HepG2 (cell line): ENCODE measurements at regions not wholly inside any gene's neighbourhood (a gene's known extent, or its start where the extent isn't known, plus 50 kb on each side); places are given as distances from the start of the nearest gene placed in this dataset.

ENCODE experiments used
- ATAC-seq: fragments of 200-7000 bp; cut with Tn5 transposase; 3 replicates; pipeline ENCODE4 v1.9.1; 2020; ENCODE audit warnings: mild to moderate bottlenecking, moderate library complexity
- BruUV-seq: library from RNA; stranded (reverse); fragments of 400-500 nt; replicated peaks from 2 replicates; lab custom pipeline; 2021; lab: Mats Ljungman, UMichigan
- CTCF ChIA-PET: fragments of 300-600 bp; formaldehyde crosslinking; extraction: SDS; loops from one replicate; lab custom pipeline; 2021; ENCODE audit warnings: low total read pairs, inconsistent platforms, low intra/inter-chr PET ratio; lab: Yijun Ruan, JAX
- POLR2A ChIA-PET: fragments of 350-600 bp; sonication (Branson Sonifier 250); formaldehyde crosslinking; loops from one replicate; lab custom pipeline; 2020; ENCODE audit warnings: antibody characterized with exemption, inconsistent platforms; lab: Yijun Ruan, JAX
- DNase-seq: peaks from one replicate; pipeline ENCODE4 v3.0.0-alpha.2; 2015; ENCODE audit warnings: low spot score
- FAIRE-seq: peaks from 3 replicates; lab custom pipeline; 2011; peaks lifted over from hg19 to GRCh38; lab: Jason Lieb, UNC
- H2AFZ ChIP-seq: one replicate; pipeline ENCODE4 v1.6.1; 2011; ENCODE audit warnings: low read length, inconsistent platforms
- H3K27ac ChIP-seq: fragments of 300-600 bp; 3 replicates; pipeline ENCODE4 v1.8.0; 2011; ENCODE audit warnings: mixed run types, mild to moderate bottlenecking, mixed read lengths, low read length, inconsistent platforms; ENCODE audit not compliant: insufficient read depth; ENCODE audit errors: extremely low read length
- H3K27me3 ChIP-seq, 2 experiments: fragments of 200-600 bp in 1 of 2; 2 replicates in 1 of 2; 3 replicates in 1 of 2; pipeline versions ENCODE4 v1.6.0 to v1.8.0; 2011; ENCODE audit warnings: low read length in 2 of 2, mild to moderate bottlenecking in 2 of 2, moderate library complexity in 2 of 2, inconsistent platforms in 1 of 2; ENCODE audit not compliant: insufficient read depth in 2 of 2, control insufficient read depth in 1 of 2
- H3K36me3 ChIP-seq, 2 experiments: fragments of 200-600 bp in 1 of 2; replicated peaks in 1 of 2; 2 replicates in 1 of 2; 3 replicates in 1 of 2; pipeline versions ENCODE4 v1.5.1 to v1.8.0; 2011; ENCODE audit warnings: low read length in 2 of 2, inconsistent platforms in 1 of 2; ENCODE audit not compliant: insufficient read depth in 2 of 2, control insufficient read depth in 1 of 2
- H3K4me1 ChIP-seq: 2 replicates; pipeline ENCODE4 v1.5.1; 2012; ENCODE audit warnings: low read length, inconsistent platforms; ENCODE audit not compliant: insufficient read depth
- H3K4me2 ChIP-seq: 2 replicates; pipeline ENCODE4 v1.6.0; 2011; ENCODE audit warnings: low read depth, low read length, inconsistent platforms
- H3K4me3 ChIP-seq, 3 experiments: fragments of 200-600 bp in 1 of 3; sonication (generic), shearing (Covaris generic) in 1 of 3; replicated peaks in 1 of 3; 2 replicates each; pipeline ENCODE4 v1.5.1; 2011 to 2016; ENCODE audit warnings: low read length in 3 of 3, inconsistent platforms in 2 of 3, low read depth in 2 of 3, mild to moderate bottlenecking in 2 of 3, control low read depth in 1 of 3, mixed read lengths in 1 of 3; ENCODE audit not compliant: insufficient read depth in 1 of 3
- H3K79me2 ChIP-seq: one replicate; pipeline ENCODE4 v1.6.1; 2011; ENCODE audit warnings: low read length, inconsistent platforms; ENCODE audit not compliant: insufficient read depth
- H3K9ac ChIP-seq: 2 replicates; pipeline ENCODE4 v1.6.0; 2011; ENCODE audit warnings: mild to moderate bottlenecking, low read depth, low read length, inconsistent platforms; ENCODE audit not compliant: insufficient read depth
- H3K9me3 ChIP-seq: 2 replicates; pipeline ENCODE4 v1.5.1; 2012; ENCODE audit warnings: mild to moderate bottlenecking, low read length
- H4K20me1 ChIP-seq: 2 replicates; pipeline ENCODE4 v1.6.0; 2011; ENCODE audit warnings: inconsistent platforms, mild to moderate bottlenecking, low read length, moderate library complexity; ENCODE audit not compliant: insufficient read depth
- CHD4 ChIP-seq: fragments of 200-600 bp; sonication (generic); IDR thresholded peaks from 2 replicates; pipeline ENCODE4 v1.7.0; 2017; ENCODE audit warnings: mild to moderate bottlenecking, low read length, borderline replicate concordance
- CREBL2 ChIP-seq: sonication (generic); formaldehyde crosslinking; IDR thresholded peaks from 2 replicates; pipeline ENCODE4 v1.8.1; 2023; ENCODE audit warnings: missing genetic modification reagents, mild to moderate bottlenecking, borderline replicate concordance
- DPF2 ChIP-seq: sonication (generic); formaldehyde crosslinking; IDR thresholded peaks from 2 replicates; pipeline ENCODE4 v1.4.0; 2020; ENCODE audit warnings: mild to moderate bottlenecking, low read depth, missing genetic modification reagents, borderline replicate concordance
- FOSL1 ChIP-seq: sonication (generic); formaldehyde crosslinking; IDR thresholded peaks from 2 replicates; pipeline ENCODE4 v1.9.0; 2021; ENCODE audit warnings: missing genetic modification reagents, borderline replicate concordance
- GMEB1 ChIP-seq: sonication (generic); formaldehyde crosslinking; IDR thresholded peaks from 2 replicates; pipeline ENCODE4 v1.5.1; 2020; ENCODE audit warnings: missing genetic modification reagents, mild to moderate bottlenecking, borderline replicate concordance
- JDP2 ChIP-seq: sonication (generic); formaldehyde crosslinking; IDR thresholded peaks from 2 replicates; pipeline ENCODE4 v1.8.1; 2022; ENCODE audit warnings: missing genetic modification reagents, borderline replicate concordance
- MED1 ChIP-seq: sonication (generic); formaldehyde crosslinking; IDR thresholded peaks from 2 replicates; pipeline ENCODE4 v1.4.0; 2020; ENCODE audit warnings: missing genetic modification reagents
- MTA3 ChIP-seq: sonication (generic); formaldehyde crosslinking; IDR thresholded peaks from 2 replicates; pipeline ENCODE4 v1.4.0; 2020; ENCODE audit warnings: missing genetic modification reagents
- NFIB ChIP-seq: sonication (generic); formaldehyde crosslinking; IDR thresholded peaks from 2 replicates; pipeline ENCODE4 v1.9.0; 2021; ENCODE audit warnings: missing genetic modification reagents, mild to moderate bottlenecking, borderline replicate concordance
- SOX6 ChIP-seq, 2 experiments: fragments of 450-650 bp in 1 of 2; sonication (generic) in 1 of 2; formaldehyde crosslinking in 1 of 2; IDR thresholded peaks; 2 replicates each; pipeline versions ENCODE4 v1.4.0 to v1.6.1; 2017 to 2020; ENCODE audit warnings: antibody characterized with exemption in 1 of 2, mild to moderate bottlenecking in 1 of 2, missing genetic modification reagents in 1 of 2
- USF2 ChIP-seq, 2 experiments: sonication (generic) in 1 of 2; formaldehyde crosslinking in 1 of 2; IDR thresholded peaks; 2 replicates each; pipeline versions ENCODE4 v1.5.1 to v1.6.1; 2011 to 2020; ENCODE audit warnings: borderline replicate concordance in 1 of 2, low read depth in 1 of 2, low read length in 1 of 2, mild to moderate bottlenecking in 1 of 2, missing genetic modification reagents in 1 of 2, moderate library complexity in 1 of 2
- ZFAT ChIP-seq: sonication (generic); formaldehyde crosslinking; conservative IDR thresholded peaks from 2 replicates; pipeline ENCODE4 v1.8.1; 2023; ENCODE audit warnings: missing genetic modification reagents, inconsistent platforms
- ZFX ChIP-seq: sonication (generic); formaldehyde crosslinking; IDR thresholded peaks from 2 replicates; pipeline ENCODE4 v1.4.0; 2020; ENCODE audit warnings: mild to moderate bottlenecking, low read depth, missing genetic modification reagents, moderate library complexity
- ZKSCAN5 ChIP-seq: sonication (generic); formaldehyde crosslinking; IDR thresholded peaks from 2 replicates; pipeline ENCODE4 v1.5.1; 2020; ENCODE audit warnings: mild to moderate bottlenecking, missing genetic modification reagents
- ZNF441 ChIP-seq: sonication (generic); formaldehyde crosslinking; IDR thresholded peaks from 2 replicates; pipeline ENCODE4 v1.7.0; 2021; ENCODE audit warnings: missing genetic modification reagents, borderline replicate concordance
- ZNF549 ChIP-seq: sonication (generic); formaldehyde crosslinking; IDR thresholded peaks from 2 replicates; pipeline ENCODE4 v1.5.0; 2020; ENCODE audit warnings: missing genetic modification reagents
- ZNF577 ChIP-seq: sonication (generic); formaldehyde crosslinking; IDR thresholded peaks from 2 replicates; pipeline ENCODE4 v1.4.0; 2020; ENCODE audit warnings: mild to moderate bottlenecking, low read depth, missing genetic modification reagents, borderline replicate concordance
- ZNF746 ChIP-seq: sonication (generic); formaldehyde crosslinking; IDR thresholded peaks from 2 replicates; pipeline ENCODE4 v1.8.0; 2022; ENCODE audit warnings: mild to moderate bottlenecking, missing genetic modification reagents
- WGBS: methylation state at CpG from one replicate; pipeline ENCODE4 v1.1.6; 2017; ENCODE audit warnings: low lambda C conversion rate; 5-methylcytosine and 5-hydroxymethylcytosine counted together
- in situ Hi-C: cut with HindIII; loops from 2 replicates; pipeline ENCODE4 v1.10.0; 2017; ENCODE audit warnings: low pct_unique_long_range_greater_than_20kb; ENCODE audit not compliant: extremely low pct_ligation_motif_present
- intact Hi-C: fragments of 100-400 bp; cut with micrococcal nuclease; formaldehyde crosslinking; loops from one replicate; pipeline ENCODE4 v1.10.0; 2022; ENCODE audit not compliant: unreplicated experiment
- TF ChIP-seq, protein P1 (sequence below): sonication (generic); formaldehyde crosslinking; IDR thresholded peaks from 2 replicates; pipeline ENCODE4 v1.8.0; 2022; ENCODE audit warnings: mild to moderate bottlenecking, missing genetic modification reagents, moderate library complexity

DNA sequence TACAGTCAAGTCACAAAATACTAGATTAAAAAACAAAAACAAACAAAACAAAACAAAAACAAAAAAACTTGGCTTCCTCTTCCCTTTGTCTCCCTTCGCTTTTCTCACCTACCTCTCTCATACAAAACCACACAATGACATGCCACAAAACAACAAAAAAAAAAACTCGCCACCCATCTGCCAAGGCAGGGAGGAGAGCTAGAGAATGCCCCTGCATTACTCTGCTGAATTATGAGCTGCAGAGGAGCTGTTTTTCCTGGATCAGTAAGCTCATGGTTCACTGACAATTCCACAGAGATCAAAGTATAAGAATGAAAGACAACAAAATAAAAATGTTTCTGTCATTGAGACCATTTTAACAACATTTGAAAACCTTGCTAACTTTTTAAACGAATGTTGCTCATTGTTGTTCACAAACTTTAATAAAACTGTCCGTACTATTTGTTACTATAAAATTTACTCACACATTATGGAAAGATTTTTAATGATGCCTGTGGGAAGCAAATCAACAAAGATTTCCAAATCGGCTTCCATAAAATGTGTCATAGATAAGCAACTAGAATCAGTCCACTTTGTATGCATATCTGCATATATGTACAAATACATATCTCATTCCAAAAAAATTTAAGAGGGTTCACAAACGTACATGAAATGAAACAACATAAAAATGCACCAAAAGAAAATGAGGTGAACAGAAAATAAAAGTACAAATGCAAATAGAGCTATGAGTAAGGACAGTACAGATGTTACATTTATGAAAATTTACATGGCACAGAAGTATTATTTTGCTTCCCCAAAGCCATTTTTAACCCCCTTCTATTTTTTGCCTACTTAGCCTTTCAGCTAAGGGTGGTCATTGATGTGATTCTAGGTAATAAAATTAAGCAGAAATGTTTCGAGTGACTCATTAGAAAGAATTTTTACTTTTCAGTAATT is 252.4 kb upstream of the FAT4 start:
- POLR2A ChIA-PET = no interaction called here

More for the DNA sequence above, 252.4 kb upstream of the FAT4 start:
- Histone ChIP-seq H3K4me3 (no peak overlapping the region), H3K9me3 (no peaks in the 10 kb centered on the region), H2AFZ (no peak overlapping the region), H3K36me3 (no peaks in the 10 kb centered on the region), H3K79me2 (no peaks in the 10 kb centered on the region), H3K4me2 (no peak overlapping the region), H3K9ac (no peak overlapping the region), H3K27ac (no peak overlapping the region), H3K27me3 (no peaks in the 10 kb centered on the region), H3K4me1 (no peaks in the 10 kb centered on the region), H4K20me1 (no peaks in the 10 kb centered on the region)
- ATAC-seq (no peak), DNase-seq (no peak), FAIRE-seq (no peak)
- WGBS = 6% methylated on average over 7 of the region's 7 CpGs
- in situ Hi-C loops (no loop called here), intact Hi-C loops (no loop called here)
- CTCF ChIA-PET = no interaction called here
- no TSS peak for BruUV-seq
- no peak for TF ChIP-seq ZNF577 (CRISPR knock-in tag)
- TF ChIP-seq ZFAT = no peak
- TF ChIP-seq ZFX = no peak
- no peak for TF ChIP-seq CREBL2 (CRISPR knock-in tag)
- TF ChIP-seq MTA3 (CRISPR knock-in tag) = no peak
- TF ChIP-seq DPF2 (CRISPR knock-in tag) = no peak
- TF ChIP-seq JDP2 (CRISPR knock-in tag) = no peak
- TF ChIP-seq ZKSCAN5 (CRISPR knock-in tag) = no peak
- no peak for TF ChIP-seq MED1 (CRISPR knock-in tag)
- TF ChIP-seq USF2 (IDR thresholded peaks at IDR 0.05; ENCODE audit: low read depth, low read length) = no peak
- no peak for TF ChIP-seq USF2 (CRISPR knock-in tag; IDR thresholded peaks at IDR 0.05; ENCODE audit: borderline replicate concordance)
- no peak for TF ChIP-seq SOX6 (IDR thresholded peaks at IDR 0.05)
- TF ChIP-seq SOX6 (CRISPR knock-in tag; IDR thresholded peaks at IDR 0.05) = no peak
- TF ChIP-seq CHD4 = no peak
- TF ChIP-seq FOSL1 = no peak
- TF ChIP-seq, protein P1, sequence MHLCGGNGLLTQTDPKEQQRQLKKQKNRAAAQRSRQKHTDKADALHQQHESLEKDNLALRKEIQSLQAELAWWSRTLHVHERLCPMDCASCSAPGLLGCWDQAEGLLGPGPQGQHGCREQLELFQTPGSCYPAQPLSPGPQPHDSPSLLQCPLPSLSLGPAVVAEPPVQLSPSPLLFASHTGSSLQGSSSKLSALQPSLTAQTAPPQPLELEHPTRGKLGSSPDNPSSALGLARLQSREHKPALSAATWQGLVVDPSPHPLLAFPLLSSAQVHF (CRISPR knock-in tag) = no peak
- TF ChIP-seq ZNF746 = no peak
- no peak for TF ChIP-seq NFIB (CRISPR knock-in tag)
- TF ChIP-seq ZNF441 = no peak
- no peak for TF ChIP-seq ZNF549
- TF ChIP-seq GMEB1 (CRISPR knock-in tag) = no peak
